Activated CD4-positive, alpha-beta T cell treated with anti-CD3 and anti-CD28 coated beads, Interleukin-2, amount 10 ng/mL, durations not matched to agents 24 days and 14 days (primary cell): ENCODE measurements at regions not wholly inside any gene's neighbourhood (a gene's known extent, or its start where the extent isn't known, plus 50 kb on each side); places are given as distances from the start of the nearest gene placed in this dataset.

ENCODE experiments used
- DNase-seq: peaks from one replicate; pipeline ENCODE4 v3.0.0; 2022
- H3K27ac Mint-ChIP-seq: one replicate; pipeline ENCODE4 v1.8.0; 2022; ENCODE audit warnings: mild to moderate bottlenecking, mixed read lengths
- H3K27me3 Mint-ChIP-seq: one replicate; pipeline ENCODE4 v1.8.0; 2022; ENCODE audit warnings: mixed read lengths
- H3K36me3 Mint-ChIP-seq: one replicate; pipeline ENCODE4 v1.8.0; 2022; ENCODE audit warnings: low read depth, mild to moderate bottlenecking, mixed read lengths
- H3K4me1 Mint-ChIP-seq: one replicate; pipeline ENCODE4 v1.8.0; 2021; ENCODE audit warnings: mixed read lengths
- H3K4me3 Mint-ChIP-seq: one replicate; pipeline ENCODE4 v1.8.0; 2022; ENCODE audit warnings: mild to moderate bottlenecking, moderate library complexity, mixed read lengths
- H3K9me3 Mint-ChIP-seq: one replicate; pipeline ENCODE4 v1.8.0; 2021; ENCODE audit warnings: mixed read lengths
- intact Hi-C: fragments of 100-400 bp; cut with micrococcal nuclease; formaldehyde crosslinking; loops from one replicate; pipeline ENCODE4 v1.15.1; 2023

DNA sequence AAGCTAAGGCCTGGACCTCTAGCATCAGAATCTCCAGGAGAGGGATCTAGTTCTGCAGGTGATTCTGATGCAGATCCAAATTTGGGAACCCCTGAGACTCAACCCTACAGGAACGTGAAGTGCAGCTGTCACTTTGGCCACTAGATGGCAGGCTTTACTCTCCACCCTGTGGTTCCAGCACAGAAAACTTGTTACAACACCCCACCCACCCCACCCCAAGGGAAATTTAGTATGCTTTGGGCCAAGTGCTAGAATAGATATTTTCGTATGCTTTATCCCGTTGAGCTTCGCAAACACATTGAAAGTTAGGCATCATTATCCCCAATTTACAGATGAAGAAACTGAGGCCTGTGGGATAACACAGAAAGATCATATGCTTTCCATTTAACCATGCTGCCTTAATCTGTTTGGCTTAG is 232.0 kb downstream of the B3GLCT start:
- intact Hi-C loops = loop anchor here (1.0 kb wide), 1 partner anchor 311 kb away; no protein-coding TSS in a partner anchor
- Mint-ChIP-seq H3K27me3 (peaks cover 2% of the 10 kb centered on the region), H3K9me3 (no peaks in the 10 kb centered on the region), H3K36me3 (no peaks in the 10 kb centered on the region), H3K4me3 (no peak overlapping the region), H3K27ac (no peak overlapping the region), H3K4me1 (no peaks in the 10 kb centered on the region)
- DNase-seq = peak; percentile 83

DNA sequence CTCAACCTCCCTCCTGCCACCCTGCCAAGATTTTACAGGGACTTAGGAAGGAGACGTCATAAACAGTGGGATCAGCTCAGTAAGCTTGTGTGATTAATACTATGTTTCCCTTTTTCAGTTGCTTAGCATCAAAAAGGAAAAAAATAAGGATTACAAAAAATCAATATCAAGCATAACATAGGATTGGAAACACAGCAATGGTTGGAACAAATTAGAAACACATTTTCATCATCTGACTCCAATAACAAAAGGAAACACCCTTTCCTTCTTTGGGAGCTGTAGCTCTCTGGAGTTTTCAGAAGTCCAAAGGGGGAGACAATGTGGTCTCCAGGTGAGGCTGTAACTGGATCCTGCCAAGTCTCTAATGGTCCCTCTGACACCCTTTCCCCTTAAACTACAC is 233.4 kb downstream of the B3GLCT start:
- intact Hi-C loops = no loop called here
- no peaks in the 10 kb centered on the region for H3K36me3 Mint-ChIP-seq
- no peak overlapping the region for H3K27ac Mint-ChIP-seq
- peaks cover 2% of the 10 kb centered on the region for H3K27me3 Mint-ChIP-seq
- H3K4me3 Mint-ChIP-seq = no peak overlapping the region
- no peak for DNase-seq
- H3K9me3 Mint-ChIP-seq = no peaks in the 10 kb centered on the region
- no peaks in the 10 kb centered on the region for H3K4me1 Mint-ChIP-seq

DNA sequence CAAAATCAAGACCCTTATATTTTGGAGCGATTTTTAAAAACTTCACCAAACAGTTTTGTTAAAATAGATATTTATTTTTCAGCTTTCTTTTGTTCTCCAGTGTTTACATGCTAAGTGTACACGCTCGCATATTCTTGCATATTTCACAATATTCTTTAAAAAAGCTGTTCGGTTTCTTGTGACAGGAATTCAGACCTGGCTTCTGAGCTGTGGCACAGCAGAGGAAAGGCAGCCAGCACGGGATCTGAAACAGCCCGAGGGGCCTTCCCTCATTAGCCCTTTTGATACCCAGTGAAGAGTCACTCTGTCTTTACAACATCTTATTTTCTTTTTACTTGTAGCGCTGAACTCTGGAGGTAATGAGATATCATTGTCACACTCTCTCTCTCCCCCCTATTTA is 234.0 kb downstream of the B3GLCT start:
- H3K27me3 Mint-ChIP-seq = peaks cover 2% of the 10 kb centered on the region
- intact Hi-C loops = no loop called here

DNA sequence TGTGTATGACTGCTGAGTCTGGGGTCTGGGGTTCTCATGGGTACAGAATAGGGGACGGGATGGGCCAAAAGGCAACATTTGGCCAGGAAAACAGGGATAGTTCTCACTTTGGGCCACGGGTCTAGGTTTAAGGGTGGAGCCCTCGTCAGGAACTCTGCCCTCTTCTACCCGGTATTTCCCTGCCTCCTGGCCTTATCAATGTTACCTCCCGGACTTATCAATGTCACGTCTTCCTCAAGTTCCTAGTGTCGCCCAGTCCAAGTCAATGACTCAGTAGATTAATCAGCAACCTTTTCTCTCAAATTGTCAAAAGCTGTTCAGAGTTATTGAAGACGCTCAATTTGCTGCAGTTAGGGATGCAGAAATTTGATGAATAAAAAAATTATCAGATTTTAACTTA is 234.8 kb downstream of the B3GLCT start:
- intact Hi-C loops = no loop called here
- Mint-ChIP-seq H3K36me3 (no peaks in the 10 kb centered on the region), H3K27ac (no peak overlapping the region), H3K27me3 (peaks cover 2% of the 10 kb centered on the region), H3K4me1 (no peaks in the 10 kb centered on the region), H3K4me3 (no peak overlapping the region), H3K9me3 (no peaks in the 10 kb centered on the region)
- no peak for DNase-seq

More for the DNA sequence above, 234.0 kb downstream of the B3GLCT start:
- no peak overlapping the region for H3K4me3 Mint-ChIP-seq
- no peaks in the 10 kb centered on the region for H3K4me1 Mint-ChIP-seq
- no peaks in the 10 kb centered on the region for H3K36me3 Mint-ChIP-seq
- no peak for DNase-seq
- no peaks in the 10 kb centered on the region for H3K9me3 Mint-ChIP-seq
- no peak overlapping the region for H3K27ac Mint-ChIP-seq

DNA sequence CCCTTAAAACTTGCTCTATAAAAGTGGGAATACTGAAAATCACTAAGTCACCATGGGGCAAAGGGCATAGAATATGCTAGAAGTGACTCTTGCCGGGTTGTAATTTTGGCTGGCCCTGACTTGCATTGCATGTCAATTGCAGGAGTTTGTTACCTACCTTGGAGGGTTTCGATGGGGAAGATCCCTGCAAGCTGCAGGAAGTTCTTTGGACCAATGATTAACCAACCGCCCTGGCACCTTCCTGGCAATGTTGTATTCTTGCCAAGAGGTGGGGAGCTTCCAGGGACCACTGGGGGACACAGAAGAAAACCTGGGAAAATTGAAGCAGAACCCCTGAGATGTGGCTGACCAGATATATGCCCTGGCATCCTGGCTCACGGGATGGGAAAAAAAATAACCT is 235.8 kb downstream of the B3GLCT start:
- H3K9me3 Mint-ChIP-seq = no peaks in the 10 kb centered on the region
- no peak for DNase-seq
- H3K4me3 Mint-ChIP-seq = no peak overlapping the region
- H3K36me3 Mint-ChIP-seq = no peaks in the 10 kb centered on the region
- no peaks in the 10 kb centered on the region for H3K4me1 Mint-ChIP-seq
- intact Hi-C loops = no loop called here
- H3K27ac Mint-ChIP-seq = no peak overlapping the region
- peaks cover 2% of the 10 kb centered on the region for H3K27me3 Mint-ChIP-seq

DNA sequence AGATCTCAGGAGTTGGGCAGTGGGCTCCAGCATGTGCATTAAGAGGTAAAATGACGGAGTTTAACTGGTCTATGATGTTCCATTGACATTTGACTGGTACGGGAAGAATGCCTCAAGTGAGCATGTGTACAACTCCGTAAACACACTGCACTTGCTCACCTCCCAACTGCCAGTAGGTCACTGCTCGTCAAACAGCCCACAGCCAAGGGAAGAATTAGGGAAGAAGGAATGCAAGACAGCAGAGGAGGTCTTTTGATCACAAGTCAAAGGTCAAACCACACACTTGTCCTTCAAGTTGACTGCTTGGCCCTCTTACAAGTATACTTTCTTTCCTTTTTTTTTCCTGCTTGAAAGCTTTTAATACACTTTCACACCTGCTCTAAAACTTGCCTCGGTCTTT is 236.7 kb downstream of the B3GLCT start:
- no peak overlapping the region for H3K4me3 Mint-ChIP-seq
- peaks cover 2% of the 10 kb centered on the region for H3K27me3 Mint-ChIP-seq
- intact Hi-C loops = no loop called here
- H3K4me1 Mint-ChIP-seq = no peaks in the 10 kb centered on the region
- H3K36me3 Mint-ChIP-seq = no peaks in the 10 kb centered on the region
- no peaks in the 10 kb centered on the region for H3K9me3 Mint-ChIP-seq
- H3K27ac Mint-ChIP-seq = no peak overlapping the region
- no peak for DNase-seq

DNA sequence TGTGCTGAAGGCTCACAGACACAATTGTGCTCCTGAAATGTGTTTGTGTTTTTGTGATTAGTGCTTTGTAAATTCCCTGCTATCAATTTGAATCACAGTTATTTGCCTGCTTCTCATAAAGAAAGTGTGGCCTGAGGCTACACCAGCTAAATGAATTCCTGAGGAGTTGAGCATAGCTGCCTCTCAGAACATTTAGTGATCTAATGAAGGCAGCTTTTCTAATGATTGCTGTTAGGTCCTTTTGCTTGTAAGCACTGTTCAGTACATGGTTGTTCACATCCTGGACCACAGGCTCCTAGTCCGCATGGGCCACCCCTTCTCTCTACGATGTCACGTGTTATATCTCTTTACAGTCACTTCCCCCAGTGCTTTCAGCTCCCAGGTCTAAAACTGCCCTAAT is 238.2 kb downstream of the B3GLCT start:
- H3K9me3 Mint-ChIP-seq = no peaks in the 10 kb centered on the region
- no peak overlapping the region for H3K27ac Mint-ChIP-seq
- DNase-seq = no peak
- intact Hi-C loops = no loop called here
- no peak overlapping the region for H3K4me3 Mint-ChIP-seq
- H3K4me1 Mint-ChIP-seq = no peaks in the 10 kb centered on the region
- H3K27me3 Mint-ChIP-seq = peaks cover 2% of the 10 kb centered on the region
- no peaks in the 10 kb centered on the region for H3K36me3 Mint-ChIP-seq

DNA sequence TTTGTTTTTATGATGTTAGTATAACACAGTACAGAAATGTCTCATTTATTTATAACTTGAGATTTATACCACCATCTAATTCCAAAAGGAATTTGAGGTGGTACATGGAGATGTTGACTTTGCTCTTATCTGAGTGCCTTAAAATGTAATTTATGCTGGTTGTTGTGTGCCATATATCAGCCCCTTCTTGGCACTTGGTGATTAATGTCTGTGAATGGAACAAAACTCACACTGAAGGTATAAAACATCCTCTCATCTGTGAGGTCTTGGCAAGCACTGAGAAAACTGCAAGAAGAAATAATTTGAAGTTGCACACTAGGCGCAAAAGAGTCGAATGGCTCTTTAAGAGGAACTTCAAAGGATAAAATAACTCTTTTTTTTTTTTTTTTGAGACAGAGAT is 240.4 kb downstream of the B3GLCT start:
- H3K4me3 Mint-ChIP-seq = no peak overlapping the region
- no peaks in the 10 kb centered on the region for H3K9me3 Mint-ChIP-seq
- no peaks in the 10 kb centered on the region for H3K4me1 Mint-ChIP-seq
- no peak overlapping the region for H3K27ac Mint-ChIP-seq
- no peaks in the 10 kb centered on the region for H3K36me3 Mint-ChIP-seq
- intact Hi-C loops = no loop called here
- peaks cover 2% of the 10 kb centered on the region for H3K27me3 Mint-ChIP-seq
- no peak for DNase-seq

DNA sequence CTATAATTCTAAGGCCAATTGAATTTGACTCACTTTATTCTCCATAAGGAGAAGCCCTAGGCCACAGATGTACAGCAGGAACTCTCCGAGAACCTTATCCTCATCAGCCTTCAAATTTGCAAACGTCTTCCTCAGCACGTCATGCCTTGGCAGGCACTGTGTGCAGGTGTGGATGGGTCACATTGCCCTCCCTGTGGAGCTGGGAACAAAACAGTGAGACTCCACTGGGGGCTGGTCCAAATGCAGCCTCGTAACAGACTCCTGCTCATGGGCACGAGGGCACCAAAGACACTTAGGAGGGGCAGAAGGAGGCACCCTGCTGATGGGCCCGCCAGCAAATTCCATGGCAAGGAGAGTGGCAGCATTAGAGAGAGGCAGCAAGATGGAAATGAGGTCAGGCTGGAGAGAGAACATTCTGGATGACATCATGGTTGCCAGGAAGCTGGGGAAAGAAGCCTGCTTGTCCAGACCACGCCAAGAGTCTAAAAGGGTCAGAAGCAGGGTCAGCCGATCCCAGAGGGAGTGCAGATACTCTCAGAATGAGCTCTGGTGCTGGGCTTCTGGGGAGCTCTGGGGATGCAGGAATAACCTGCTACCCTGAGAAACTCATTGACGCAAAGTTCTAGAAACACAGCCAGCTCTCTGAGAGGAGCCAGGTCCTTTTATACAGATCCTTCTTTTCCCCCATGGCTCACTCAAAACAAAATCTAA is 242.2 kb downstream of the B3GLCT start:
- Mint-ChIP-seq H3K27me3 (no peaks in the 10 kb centered on the region), H3K4me1 (no peaks in the 10 kb centered on the region), H3K27ac (no peak overlapping the region), H3K9me3 (no peaks in the 10 kb centered on the region), H3K4me3 (no peak overlapping the region), H3K36me3 (no peaks in the 10 kb centered on the region)
- intact Hi-C loops = no loop called here
- no peak for DNase-seq

DNA sequence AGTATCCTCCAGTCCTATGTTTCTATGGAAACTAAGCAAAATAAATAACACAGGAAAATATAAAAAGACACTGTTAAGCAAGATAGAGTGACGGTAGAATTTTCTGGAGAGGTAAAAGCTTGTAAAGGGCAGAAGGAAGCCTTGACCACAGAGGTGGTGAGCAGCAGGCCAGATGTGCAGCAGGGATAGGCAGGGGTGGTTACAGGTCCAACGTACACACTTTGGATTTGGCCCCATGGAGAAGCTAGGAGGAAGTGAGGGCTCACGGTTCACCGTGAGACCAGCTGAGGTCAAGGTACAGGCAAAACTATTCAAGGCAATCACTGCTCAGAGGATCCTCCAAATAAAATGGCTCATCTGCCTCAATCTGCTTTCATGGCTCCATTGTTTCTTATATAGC is 242.8 kb downstream of the B3GLCT start:
- DNase-seq = no peak
- H3K36me3 Mint-ChIP-seq = no peaks in the 10 kb centered on the region
- no peak overlapping the region for H3K27ac Mint-ChIP-seq
- intact Hi-C loops = no loop called here
- H3K9me3 Mint-ChIP-seq = no peaks in the 10 kb centered on the region
- no peak overlapping the region for H3K4me3 Mint-ChIP-seq
- no peaks in the 10 kb centered on the region for H3K27me3 Mint-ChIP-seq
- H3K4me1 Mint-ChIP-seq = no peaks in the 10 kb centered on the region

DNA sequence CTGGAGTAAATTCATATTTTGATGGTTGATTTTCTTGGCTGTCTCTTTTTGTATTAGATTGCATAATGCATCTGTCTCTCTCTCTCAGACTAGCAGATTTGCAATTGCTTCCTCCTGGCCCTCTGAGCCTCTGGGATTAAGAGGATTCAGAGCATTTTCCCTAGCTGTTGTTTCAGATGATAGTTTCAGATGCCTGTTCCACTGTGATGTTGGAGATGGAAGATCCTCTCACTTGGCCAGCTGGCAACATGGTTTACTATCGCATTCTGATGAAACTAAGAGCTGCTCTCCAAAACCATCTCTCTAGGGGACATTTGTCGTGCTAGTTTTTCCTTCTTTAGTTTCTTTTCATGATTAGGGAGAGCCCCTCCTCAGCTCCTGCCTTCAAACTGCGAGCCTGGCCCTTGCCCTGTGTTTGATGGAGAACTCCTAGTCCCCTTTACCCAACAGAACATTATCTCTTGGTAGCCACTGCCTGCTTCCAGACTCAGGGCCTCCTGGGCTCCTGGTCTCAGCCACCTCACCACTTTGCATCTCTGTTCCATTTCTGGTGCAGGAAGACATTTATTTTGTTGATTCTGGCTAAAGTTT is 244.6 kb downstream of the B3GLCT start:
- H3K4me3 Mint-ChIP-seq = no peak overlapping the region
- no peaks in the 10 kb centered on the region for H3K36me3 Mint-ChIP-seq
- H3K27ac Mint-ChIP-seq = no peak overlapping the region
- DNase-seq = peak; percentile 28
- intact Hi-C loops = no loop called here
- H3K4me1 Mint-ChIP-seq = no peaks in the 10 kb centered on the region
- no peaks in the 10 kb centered on the region for H3K27me3 Mint-ChIP-seq
- no peaks in the 10 kb centered on the region for H3K9me3 Mint-ChIP-seq

DNA sequence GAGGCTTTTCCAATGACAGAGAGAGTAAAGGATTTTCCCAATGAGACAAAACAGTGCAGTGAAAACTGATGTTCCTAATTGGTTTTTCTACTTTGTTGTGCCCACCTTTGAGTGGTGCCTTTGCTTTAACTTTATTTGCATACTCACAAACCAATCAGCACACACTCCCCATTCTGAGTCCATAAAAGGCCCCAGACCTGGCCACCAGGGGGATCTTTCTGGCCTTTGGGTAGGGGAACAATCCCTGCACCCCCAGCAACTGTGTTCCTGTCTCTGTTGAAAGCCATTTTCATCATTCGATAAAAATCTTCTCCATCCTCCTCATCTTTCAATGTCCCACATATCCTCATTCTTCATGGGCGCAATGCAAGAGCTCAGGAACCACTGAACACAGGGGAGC is 252.8 kb downstream of the B3GLCT start:
- peak; percentile 34 for DNase-seq
- intact Hi-C loops = no loop called here
- H3K27ac Mint-ChIP-seq = no peak overlapping the region
- H3K4me1 Mint-ChIP-seq = no peaks in the 10 kb centered on the region
- no peak overlapping the region for H3K4me3 Mint-ChIP-seq
- no peaks in the 10 kb centered on the region for H3K9me3 Mint-ChIP-seq
- H3K27me3 Mint-ChIP-seq = no peaks in the 10 kb centered on the region
- H3K36me3 Mint-ChIP-seq = no peaks in the 10 kb centered on the region

DNA sequence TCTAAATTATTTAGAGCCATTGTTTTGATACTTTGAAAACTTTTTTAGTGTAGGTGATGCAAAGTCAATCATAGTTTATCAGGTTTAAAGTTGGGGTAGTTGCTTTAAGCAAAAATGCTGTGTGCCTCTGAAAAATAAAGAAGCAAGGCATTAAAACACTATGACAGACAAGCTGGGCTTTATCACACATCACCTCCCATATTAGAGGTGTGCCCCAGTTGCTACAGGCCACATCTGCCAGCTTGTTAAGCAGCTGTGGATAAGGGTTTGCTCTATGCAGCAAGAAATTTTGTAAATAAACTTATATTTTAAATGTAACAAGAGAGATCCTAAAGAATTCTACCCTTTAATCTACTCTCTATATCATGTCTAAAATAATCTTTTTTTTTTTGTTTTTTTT is 255.8 kb downstream of the B3GLCT start:
- Mint-ChIP-seq H3K36me3 (no peaks in the 10 kb centered on the region), H3K4me1 (no peaks in the 10 kb centered on the region), H3K9me3 (no peaks in the 10 kb centered on the region), H3K27me3 (no peaks in the 10 kb centered on the region), H3K4me3 (no peak overlapping the region), H3K27ac (no peak overlapping the region)
- intact Hi-C loops = no loop called here
- DNase-seq = peak; percentile 16

DNA sequence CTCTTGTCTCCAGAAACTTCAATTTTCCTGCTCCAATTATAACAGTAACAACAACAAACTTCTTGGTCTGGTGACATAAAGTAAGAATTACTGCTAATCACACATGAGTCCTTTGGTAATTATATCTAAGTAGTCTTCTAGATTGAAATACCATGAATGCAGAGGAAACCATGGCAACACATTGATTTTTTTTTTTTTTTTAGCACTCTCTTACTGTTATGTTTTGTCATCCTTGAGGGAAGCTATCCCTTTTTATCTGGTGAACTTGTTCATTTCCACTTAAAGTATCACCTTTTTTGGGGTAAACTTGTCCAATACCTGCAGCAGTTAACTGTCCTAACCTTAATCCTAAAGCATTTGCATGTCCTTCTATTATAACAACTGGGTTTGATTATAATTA is 256.3 kb downstream of the B3GLCT start:
- Mint-ChIP-seq H3K27me3 (no peaks in the 10 kb centered on the region), H3K36me3 (no peaks in the 10 kb centered on the region), H3K4me3 (no peak overlapping the region), H3K4me1 (no peaks in the 10 kb centered on the region), H3K9me3 (no peaks in the 10 kb centered on the region), H3K27ac (no peak overlapping the region)
- intact Hi-C loops = no loop called here
- DNase-seq = no peak

DNA sequence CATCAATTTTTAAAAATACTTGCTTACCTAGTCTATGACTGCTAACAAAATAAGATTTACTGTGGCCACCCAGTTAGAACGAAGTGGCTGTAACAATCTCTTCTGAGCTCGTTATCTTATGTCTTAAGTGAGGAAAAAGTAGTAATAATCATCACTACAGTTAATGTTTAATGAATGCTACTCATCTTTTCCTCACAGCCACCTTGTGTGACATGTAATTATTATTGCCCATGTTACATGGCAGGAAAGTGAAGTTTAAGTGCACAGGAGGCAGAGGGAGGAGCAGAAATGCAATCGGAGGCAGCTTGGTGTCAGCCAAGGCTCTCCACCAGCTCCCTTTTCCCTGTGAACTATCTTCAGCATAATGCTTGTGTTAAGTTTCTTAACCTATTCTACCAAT is 260.3 kb downstream of the B3GLCT start:
- Mint-ChIP-seq H3K27me3 (no peaks in the 10 kb centered on the region), H3K27ac (no peak overlapping the region), H3K4me1 (no peaks in the 10 kb centered on the region), H3K4me3 (no peak overlapping the region), H3K9me3 (no peaks in the 10 kb centered on the region), H3K36me3 (no peaks in the 10 kb centered on the region)
- intact Hi-C loops = no loop called here
- no peak for DNase-seq
